ENCODE measurements at regions not wholly inside any gene's neighbourhood (a gene's known extent, or its start where the extent isn't known, plus 50 kb on each side); places are given as distances from the start of the nearest gene placed in this dataset.

- TF ChIP-seq EZH2 (IDR thresholded peaks at IDR 0.05; ENCODE audit: low read depth, unreplicated experiment) (no peak), JUNB (IDR thresholded peaks at IDR 0.05; ENCODE audit: unreplicated experiment) (no peak), ZNF114 (CRISPR knock-in tag; IDR thresholded peaks at IDR 0.05) (no peak), ZNF331 (CRISPR knock-in tag; IDR thresholded peaks at IDR 0.05; ENCODE audit: low read depth) (no peak), POLR2AphosphoS5 (IDR thresholded peaks at IDR 0.05; ENCODE audit: low read depth) (no peak), ZNF462 (CRISPR knock-in tag; IDR thresholded peaks at IDR 0.05) (no peak), NANOG (IDR thresholded peaks at IDR 0.05; ENCODE audit: borderline replicate concordance) (no peak), CREB1 (CRISPR knock-in tag; IDR thresholded peaks at IDR 0.05; ENCODE audit: low read depth) (no peak), EZH2phosphoT487 (IDR thresholded peaks at IDR 0.05; ENCODE audit: unreplicated experiment) (no peak)
Observed at GRCh38 chr16:88195269-88195705, 187.5 kb upstream of the ZNF469 start (continued).

- no peaks in the 10 kb centered on the region for H3K27me3 ChIP-seq (ENCODE audit: insufficient read depth)
- no peaks in the 10 kb centered on the region for H3F3A ChIP-seq (replicated peaks; ENCODE audit: low read depth)
- peaks cover 5% of the 10 kb centered on the region for H3K9me3 Mint-ChIP-seq
- no peaks in the 10 kb centered on the region for H3K4me1 ChIP-seq (ENCODE audit: insufficient read depth)
- no peak overlapping the region for H3K27ac ChIP-seq (ENCODE audit: low read depth)
- no peaks in the 10 kb centered on the region for H4K20me1 ChIP-seq (replicated peaks; ENCODE audit: insufficient read depth)
- H3K4me1 Mint-ChIP-seq, result no peaks in the 10 kb centered on the region; the same call in 2 of the 3 replicates
- H3K27ac Mint-ChIP-seq, result no peak overlapping the region; the same call in 1 of the 2 replicates
- ATAC-seq (no peak), DNase-seq (ENCODE audit: low spot score) (no peak)
- H2AFZ ChIP-seq, result no peak overlapping the region
- no peaks in the 10 kb centered on the region for H3K36me3 ChIP-seq (ENCODE audit: insufficient read depth)
- no peaks in the 10 kb centered on the region for H3K27me3 Mint-ChIP-seq (ENCODE audit: insufficient read depth, low read depth, poor library complexity)
- H3K36me3 Mint-ChIP-seq (ENCODE audit: low read depth), result peaks cover 3% of the 10 kb centered on the region; the same call in 2 of the 3 replicates
- H3K4me3 ChIP-seq, result no peak overlapping the region
- no peaks in the 10 kb centered on the region for H3K79me2 ChIP-seq (replicated peaks; ENCODE audit: insufficient read depth)
- H3K4me2 ChIP-seq, result no peak overlapping the region
- H3K9me2 ChIP-seq (ENCODE audit: insufficient read depth), result no peaks in the 10 kb centered on the region
- no peak overlapping the region for H3K4me3 Mint-ChIP-seq
- TF ChIP-seq EZH2 (IDR thresholded peaks at IDR 0.05; ENCODE audit: low read depth, unreplicated experiment), result no peak
- no peak for TF ChIP-seq CREB1 (CRISPR knock-in tag; IDR thresholded peaks at IDR 0.05; ENCODE audit: low read depth)
- no peak for TF ChIP-seq ZNF462 (CRISPR knock-in tag; IDR thresholded peaks at IDR 0.05)
- TF ChIP-seq EZH2phosphoT487 (IDR thresholded peaks at IDR 0.05; ENCODE audit: unreplicated experiment), result no peak
Observed at GRCh38 chr16:88195911-88196465, 186.8 kb upstream of the ZNF469 start.
